ENCODE measurements at regions not wholly inside any gene's neighbourhood (a gene's known extent, or its start where the extent isn't known, plus 50 kb on each side); places are given as distances from the start of the nearest gene placed in this dataset.

GRCh38 chr5:82859451-82860140, 217.6 kb downstream of the TMEM167A start:
- no peak overlapping the region for H3K4me3 ChIP-seq (ENCODE audit: low read depth, low read length)
- DNase-seq (ENCODE audit: low read depth): no peak

GRCh38 chr5:82858151-82859025, 218.8 kb downstream of the TMEM167A start:
- H3K4me3 ChIP-seq (ENCODE audit: low read depth, low read length): no peak overlapping the region
- no peak for DNase-seq (ENCODE audit: low read depth)

- DNase-seq (ENCODE audit: low read depth): no peak
- H3K4me3 ChIP-seq (ENCODE audit: low read depth, low read length): no peak overlapping the region
Measured at GRCh38 chr5:82855893-82856550, 221.2 kb downstream of the TMEM167A start.

GRCh38 chr5:82854956-82855355, 222.2 kb downstream of the TMEM167A start:
- no peak for DNase-seq (ENCODE audit: low read depth)
- no peak overlapping the region for H3K4me3 ChIP-seq (ENCODE audit: low read depth, low read length)

GRCh38 chr5:82851471-82851870, 225.7 kb downstream of the TMEM167A start:
- no peak for DNase-seq (ENCODE audit: low read depth)
- no peak overlapping the region for H3K4me3 ChIP-seq (ENCODE audit: low read depth, low read length)

GRCh38 chr5:82850393-82850792, 226.8 kb downstream of the TMEM167A start:
- no peak for DNase-seq (ENCODE audit: low read depth)
- no peak overlapping the region for H3K4me3 ChIP-seq (ENCODE audit: low read depth, low read length)

- DNase-seq (ENCODE audit: low read depth): no peak
- H3K4me3 ChIP-seq (ENCODE audit: low read depth, low read length): no peak overlapping the region
Measured at GRCh38 chr5:82849885-82850284, 227.3 kb downstream of the TMEM167A start.

GRCh38 chr5:82847562-82847961, 229.6 kb downstream of the TMEM167A start:
- no peak for DNase-seq (ENCODE audit: low read depth)

GRCh38 chr5:82839881-82840280, 237.3 kb downstream of the TMEM167A start:
- H3K4me3 ChIP-seq (ENCODE audit: low read depth, low read length): no peak overlapping the region
- no peak for DNase-seq (ENCODE audit: low read depth)

More at GRCh38 chr5:82847562-82847961, 229.6 kb downstream of the TMEM167A start:
- no peak overlapping the region for H3K4me3 ChIP-seq (ENCODE audit: low read depth, low read length)

- DNase-seq (ENCODE audit: low read depth): no peak
- no peak overlapping the region for H3K4me3 ChIP-seq (ENCODE audit: low read depth, low read length)
Measured at GRCh38 chr5:82835488-82835887, 241.7 kb downstream of the TMEM167A start.

GRCh38 chr5:82834151-82834550, 243.0 kb downstream of the TMEM167A start:
- no peak overlapping the region for H3K4me3 ChIP-seq (ENCODE audit: low read depth, low read length)
- no peak for DNase-seq (ENCODE audit: low read depth)

- DNase-seq (ENCODE audit: low read depth): no peak
- no peak overlapping the region for H3K4me3 ChIP-seq (ENCODE audit: low read depth, low read length)
Measured at GRCh38 chr5:82833277-82833676, 243.9 kb downstream of the TMEM167A start.

- DNase-seq (ENCODE audit: low read depth): no peak
- no peak overlapping the region for H3K4me3 ChIP-seq (ENCODE audit: low read depth, low read length)
Measured at GRCh38 chr5:82832445-82832844, 244.7 kb downstream of the TMEM167A start.

GRCh38 chr5:82828211-82828610, 249.0 kb downstream of the TMEM167A start:
- H3K4me3 ChIP-seq (ENCODE audit: low read depth, low read length): no peak overlapping the region
- DNase-seq (ENCODE audit: low read depth): no peak

- no peak for DNase-seq (ENCODE audit: low read depth)
- H3K4me3 ChIP-seq (ENCODE audit: low read depth, low read length): no peak overlapping the region
Measured at GRCh38 chr5:82827651-82828050, 249.5 kb downstream of the TMEM167A start.

- DNase-seq (ENCODE audit: low read depth): no peak
- no peak overlapping the region for H3K4me3 ChIP-seq (ENCODE audit: low read depth, low read length)
Measured at GRCh38 chr5:82822634-82822927, 254.6 kb downstream of the TMEM167A start.

GRCh38 chr5:82821846-82822633, 255.2 kb downstream of the TMEM167A start:
- DNase-seq (ENCODE audit: low read depth): no peak
- no peak overlapping the region for H3K4me3 ChIP-seq (ENCODE audit: low read depth, low read length)

- no peak overlapping the region for H3K4me3 ChIP-seq (ENCODE audit: low read depth, low read length)
Measured at GRCh38 chr5:82820961-82821845, 256.0 kb downstream of the TMEM167A start.

GRCh38 chr5:82820188-82820587, 257.0 kb downstream of the TMEM167A start:
- DNase-seq (ENCODE audit: low read depth): no peak
- no peak overlapping the region for H3K4me3 ChIP-seq (ENCODE audit: low read depth, low read length)

More at GRCh38 chr5:82820961-82821845, 256.0 kb downstream of the TMEM167A start:
- no peak for DNase-seq (ENCODE audit: low read depth)
